Fibroblast of peridontal ligament (primary cell): ENCODE measurements at regions not wholly inside any gene's neighbourhood (a gene's known extent, or its start where the extent isn't known, plus 50 kb on each side); places are given as distances from the start of the nearest gene placed in this dataset.
"Not testable (repeated sequence)": the region's sequence is repeated elsewhere in the genome, so short reads cannot be mapped to it uniquely, and the experiment has no call there.

Experiments used
- DNase-seq: peaks from one replicate; pipeline ENCODE4 v3.0.0-alpha.2; 2010; ENCODE audit errors: extremely low read depth

DNA sequence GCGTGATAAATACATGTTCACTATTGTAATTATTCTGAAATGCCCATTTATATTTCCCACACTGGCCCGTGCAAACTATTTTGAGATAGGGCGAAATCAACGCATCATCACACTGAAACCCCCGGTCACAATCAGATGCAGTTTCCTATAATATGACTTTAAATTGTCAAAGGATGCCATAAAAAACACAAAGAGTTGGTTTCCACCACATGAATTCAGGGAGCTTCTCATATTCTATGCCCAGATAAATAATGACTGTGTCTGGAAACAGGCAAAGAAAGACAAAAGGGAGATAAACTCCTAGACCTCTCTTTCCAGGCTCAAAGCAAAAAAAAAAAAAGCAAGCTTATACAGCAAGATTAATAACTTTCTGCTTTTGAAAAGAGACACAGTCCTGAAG is 375.8 kb upstream of the AKR1E2 start:
- no peak for DNase-seq

DNA sequence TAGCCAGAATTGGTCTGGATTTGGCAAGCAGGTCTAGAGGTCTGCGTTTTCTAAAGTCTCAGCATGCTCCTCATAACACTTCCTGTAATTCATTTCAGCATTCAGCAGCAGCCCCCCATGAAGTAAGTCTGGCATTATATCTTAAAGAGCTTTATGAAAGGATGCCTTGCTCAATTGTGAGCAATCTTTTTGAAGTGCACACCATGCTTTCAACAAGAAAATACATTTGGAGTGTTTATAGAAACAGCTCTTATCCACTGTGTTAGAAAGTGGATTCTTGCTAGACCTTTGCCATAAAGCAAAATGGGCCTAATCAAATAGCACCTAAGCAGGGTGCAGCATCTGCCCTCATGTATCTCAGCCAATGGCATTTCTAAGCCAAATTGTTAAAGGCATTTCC is 378.0 kb upstream of the AKR1E2 start:
- no peak for DNase-seq

DNA sequence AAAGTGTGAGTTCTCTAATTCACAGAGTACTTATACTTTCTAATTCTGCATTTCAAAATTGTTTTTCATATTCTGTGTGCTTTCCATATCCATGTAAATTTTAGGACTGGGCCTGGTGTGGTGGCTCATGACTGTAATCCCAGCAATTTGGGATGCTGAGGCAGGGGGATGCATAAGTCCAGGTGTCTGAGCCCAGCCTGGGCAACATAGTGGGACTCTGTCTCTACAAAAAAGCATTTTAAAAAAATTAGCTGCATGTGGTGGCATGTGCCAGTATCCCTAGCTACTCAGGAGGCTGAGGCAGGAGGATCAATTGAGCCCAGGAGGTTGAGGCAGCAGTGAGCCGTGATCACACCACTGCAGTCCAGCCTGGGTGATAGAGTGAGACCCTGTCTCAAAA is 382.6 kb upstream of the AKR1E2 start:
- no peak for DNase-seq

DNA sequence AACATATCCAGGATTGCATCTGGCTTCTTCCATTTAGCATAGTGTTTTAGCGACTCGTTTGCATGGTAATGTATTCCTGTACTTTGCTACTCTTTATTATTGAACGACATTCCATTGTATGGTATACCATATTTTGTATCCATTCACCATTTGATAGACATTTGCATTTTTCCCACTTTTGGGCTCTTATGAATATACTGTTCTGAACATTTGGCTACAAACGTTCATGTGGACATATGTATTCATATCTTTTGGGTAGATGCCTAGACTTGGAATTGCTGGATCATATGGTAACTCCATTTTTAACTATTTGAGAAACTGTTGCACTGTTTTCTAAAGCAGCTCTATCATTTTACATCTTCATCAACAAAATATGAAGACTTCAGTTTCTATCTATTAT is 383.7 kb upstream of the AKR1E2 start:
- no peak for DNase-seq

GRCh38 chr10:4440260-4440659 is 385.7 kb upstream of the AKR1E2 start:
- no peak for DNase-seq

DNA sequence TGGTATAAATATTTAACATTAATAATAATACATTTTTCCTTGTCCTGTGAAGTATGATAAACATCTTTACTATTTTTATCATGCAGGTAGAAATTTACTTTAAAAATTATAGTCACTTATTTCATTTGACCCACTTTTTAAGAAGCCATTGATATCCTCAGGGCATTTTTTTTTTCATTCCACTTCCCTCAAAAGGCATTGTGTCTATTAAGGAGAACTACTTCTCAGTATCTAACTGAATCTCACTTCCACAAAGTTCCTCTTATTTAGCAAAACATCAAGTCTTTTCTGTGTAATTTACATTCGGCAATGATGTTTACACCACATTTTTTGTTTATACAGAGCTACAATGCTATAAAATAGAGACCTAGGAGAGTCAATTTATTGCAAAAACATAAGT is 388.2 kb upstream of the AKR1E2 start:
- DNase-seq, result no peak

DNA sequence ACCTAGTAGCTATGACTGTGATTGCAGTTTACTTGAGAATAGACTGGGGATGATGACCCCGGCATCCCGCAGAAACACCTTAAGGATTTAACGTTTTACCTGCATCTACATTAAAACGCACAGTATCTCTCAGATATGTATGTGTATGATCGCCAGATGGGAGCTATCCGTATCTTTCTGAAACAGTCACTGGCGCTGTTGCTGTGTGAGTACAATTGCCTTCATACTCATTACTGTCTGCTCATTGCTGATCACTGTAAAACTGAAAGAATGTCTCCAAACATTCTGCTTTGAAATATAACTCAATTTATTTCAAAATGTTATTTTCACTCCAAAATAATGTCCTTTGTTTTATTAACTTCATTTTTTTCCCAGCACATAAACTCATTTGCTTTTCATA is 388.9 kb upstream of the AKR1E2 start:
- DNase-seq, result no peak

DNA sequence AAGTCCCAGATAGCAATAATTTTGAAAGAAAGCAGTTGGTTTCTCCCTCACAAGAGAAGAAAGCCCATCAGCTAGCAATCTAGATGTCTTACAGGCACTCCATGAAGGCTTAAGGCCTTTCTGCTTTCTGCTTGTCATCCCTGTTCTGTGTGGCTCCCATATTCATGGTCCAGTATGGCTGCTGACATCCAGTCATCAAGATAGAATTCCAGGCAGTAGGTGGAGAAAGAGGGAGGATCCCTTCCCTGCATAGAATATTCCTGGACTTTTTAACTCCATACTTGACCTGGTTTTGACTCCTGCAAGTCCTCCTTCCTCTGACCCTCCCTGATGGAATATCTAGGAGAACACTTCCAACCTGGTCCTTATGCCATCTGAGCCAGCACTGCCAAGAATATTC is 389.9 kb upstream of the AKR1E2 start:
- DNase-seq, result no peak

DNA sequence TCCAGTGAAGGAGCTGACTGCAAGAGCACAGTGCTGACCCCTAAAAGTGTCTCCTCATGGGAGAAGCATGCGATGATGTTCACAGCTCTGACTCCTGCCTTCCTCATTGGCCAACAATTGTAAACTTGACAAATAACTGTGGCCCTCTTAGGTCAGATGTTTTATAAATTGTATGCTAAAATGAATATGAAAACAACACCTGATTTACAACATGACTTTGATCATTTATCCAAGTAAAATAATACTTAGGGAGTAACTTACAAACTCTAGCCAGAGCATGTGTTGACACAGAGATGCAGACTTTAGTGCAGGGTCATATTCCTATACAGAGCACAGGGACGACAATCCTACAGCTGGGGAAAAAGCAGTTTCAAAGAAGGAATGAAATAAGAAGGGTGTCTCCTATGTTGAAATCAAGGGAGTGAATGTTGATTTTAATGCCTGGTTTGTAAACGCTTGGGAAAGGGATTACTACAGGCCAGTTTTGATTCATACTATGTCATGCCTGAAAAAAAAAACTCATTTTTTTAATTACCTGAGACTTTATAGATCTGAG is 391.4 kb upstream of the AKR1E2 start:
- DNase-seq, result peak; percentile 22

DNA sequence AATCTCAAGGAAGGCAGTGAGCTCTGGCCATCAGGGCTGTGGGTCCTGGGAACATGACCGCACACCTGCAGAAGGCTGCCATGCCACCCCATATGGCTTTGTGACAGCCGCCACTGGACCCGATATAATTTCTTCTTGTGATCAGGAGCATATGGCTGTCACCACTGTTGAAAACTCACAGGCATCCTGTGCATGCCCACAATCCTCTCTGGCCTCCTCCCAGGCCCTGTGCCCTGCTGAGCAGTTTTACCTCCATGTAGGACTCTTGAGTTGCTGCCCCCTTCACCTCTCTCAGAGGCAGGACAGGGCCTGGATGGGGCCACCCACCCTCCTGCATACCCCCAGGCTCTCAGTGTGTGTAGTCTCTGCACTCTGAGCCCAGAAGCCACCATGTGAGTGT is 391.9 kb upstream of the AKR1E2 start:
- DNase-seq, result no peak

- no peak for DNase-seq
These were observed 394.7 kb upstream of the AKR1E2 start for GRCh38 chr10:4431114-4431863.

DNA sequence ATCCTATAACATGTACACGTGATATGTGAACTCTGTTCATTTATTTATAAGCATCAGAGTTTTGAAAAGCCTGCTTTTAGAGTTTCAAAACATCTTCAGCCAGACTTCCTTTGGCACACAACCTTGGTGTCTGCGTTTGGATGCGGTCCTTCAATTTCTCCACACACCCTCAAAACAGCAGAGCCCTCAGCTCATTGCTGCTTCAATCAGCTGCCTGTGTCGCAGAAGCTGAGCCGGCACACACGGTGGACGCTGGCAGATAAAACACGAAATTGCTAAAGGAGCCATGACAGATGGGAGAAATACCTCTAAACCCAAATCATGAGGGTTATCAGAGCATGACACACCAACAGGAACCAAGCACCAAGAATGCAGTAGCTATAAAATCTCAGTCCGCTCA is 396.4 kb upstream of the AKR1E2 start:
- DNase-seq, result no peak

DNA sequence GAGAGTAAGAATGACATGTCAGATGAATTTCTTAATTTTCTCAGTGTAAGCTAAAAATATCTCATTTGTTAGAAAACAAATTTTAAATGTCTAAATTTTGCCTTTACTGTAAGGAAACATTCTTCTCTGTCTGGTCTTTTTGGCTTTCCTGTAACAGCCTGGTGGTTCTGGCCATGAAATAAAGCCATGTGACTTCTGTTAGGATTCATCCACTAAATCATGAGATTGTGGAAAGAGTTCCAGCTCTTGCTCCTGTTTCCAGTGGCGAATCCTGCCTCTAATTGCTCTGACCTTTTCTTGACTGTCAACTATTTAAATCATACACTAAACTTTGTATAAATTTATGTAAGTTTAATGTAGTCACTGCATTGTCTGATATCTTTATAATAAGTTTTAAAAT is 398.5 kb upstream of the AKR1E2 start:
- DNase-seq, result peak; percentile 44

DNA sequence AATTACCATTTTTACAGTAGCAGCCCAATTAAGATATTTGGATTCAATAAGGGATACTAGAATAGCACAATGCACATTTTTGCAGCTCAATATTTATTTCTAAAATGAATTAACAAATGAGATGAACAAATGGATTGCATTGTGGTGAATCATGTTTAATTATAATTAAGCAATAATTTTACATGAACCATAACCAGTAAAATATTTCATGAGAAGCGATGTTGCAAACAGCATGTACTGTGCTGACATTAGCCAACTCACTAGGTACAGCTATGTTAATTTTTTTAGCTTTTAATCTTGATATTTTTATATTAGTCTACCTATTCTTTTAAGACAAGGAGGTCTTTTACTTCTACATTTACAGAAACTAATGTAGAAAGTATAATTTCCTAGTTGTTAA is 399.1 kb upstream of the AKR1E2 start:
- DNase-seq, result peak; percentile 37

- DNase-seq, result no peak
These were observed 416.7 kb upstream of the AKR1E2 start for GRCh38 chr10:4409319-4409718.

DNA sequence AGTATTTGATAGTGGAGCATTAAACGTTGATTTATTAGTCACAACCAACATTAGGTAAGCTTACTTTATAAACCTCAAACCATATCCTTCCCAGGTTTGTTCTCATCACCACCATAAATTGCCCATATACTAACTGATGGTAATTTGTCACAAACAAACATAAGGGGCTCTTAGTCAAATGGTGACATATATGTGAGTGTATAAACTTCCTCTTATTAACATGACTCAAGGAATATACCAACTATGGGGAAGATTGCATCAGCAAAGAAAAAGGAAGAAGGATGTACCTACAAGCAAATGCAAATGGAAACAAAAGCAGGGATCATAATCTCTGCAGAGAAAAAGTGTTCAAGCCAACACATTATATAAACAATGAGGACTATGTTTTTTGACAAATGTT is 418.2 kb upstream of the AKR1E2 start:
- peak; percentile 47 for DNase-seq

GRCh38 chr10:4405828-4406227 is 420.2 kb upstream of the AKR1E2 start:
- no peak for DNase-seq

- no peak for DNase-seq
These were observed 422.3 kb upstream of the AKR1E2 start for GRCh38 chr10:4403638-4404252.

- DNase-seq, result not testable (repeated sequence)
These were observed 424.9 kb upstream of the AKR1E2 start for GRCh38 chr10:4401080-4401479.

- peak; percentile 62 for DNase-seq
These were observed 426.5 kb upstream of the AKR1E2 start for GRCh38 chr10:4399556-4399955.

DNA sequence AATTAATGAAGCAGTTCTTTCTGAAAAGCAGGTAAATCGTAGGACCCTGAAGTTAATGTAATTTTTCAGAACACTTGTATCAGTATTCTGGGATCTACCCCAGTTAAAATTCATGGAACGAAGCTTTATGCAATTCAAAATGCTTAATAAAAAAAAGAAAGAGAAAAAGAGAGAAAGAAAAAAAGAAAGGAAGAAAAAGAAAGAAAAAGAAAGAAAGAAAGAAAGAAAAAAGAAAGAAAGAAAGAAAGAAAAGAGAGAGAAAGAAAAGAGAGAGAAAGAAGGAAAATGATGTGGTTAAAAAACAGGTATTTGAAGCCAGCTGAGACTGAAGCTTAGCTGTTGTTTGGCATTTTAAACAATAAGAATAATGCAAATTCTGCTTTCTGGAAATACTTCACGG is 427.4 kb upstream of the AKR1E2 start:
- no peak for DNase-seq

- DNase-seq, result no peak
These were observed 428.7 kb upstream of the AKR1E2 start for GRCh38 chr10:4397337-4397736.
